H1 (cell line): ENCODE measurements at regions not wholly inside any gene's neighbourhood (a gene's known extent, or its start where the extent isn't known, plus 50 kb on each side); places are given as distances from the start of the nearest gene placed in this dataset.

Experiments
- CHD2 ChIP-seq: IDR thresholded peaks from 2 replicates; pipeline ENCODE4 v1.6.1; 2012; ENCODE audit warnings: low read length, improper control_type of control experiment
- FOSL1 ChIP-seq: IDR thresholded peaks from 2 replicates; pipeline ENCODE4 v1.6.1; 2011; ENCODE audit warnings: mild to moderate bottlenecking, low read depth, low read length, moderate library complexity; ENCODE audit not compliant: insufficient read depth
- POLR2A ChIP-seq, 2 experiments: IDR thresholded peaks; 1 replicate in 1 of 2; 2 replicates in 1 of 2; pipeline ENCODE4 v1.6.1; 2011; ENCODE audit warnings: low read depth in 2 of 2, low read length in 2 of 2, mild to moderate bottlenecking in 2 of 2; ENCODE audit errors: control extremely low read depth in 1 of 2
- SIN3A ChIP-seq, 2 experiments: IDR thresholded peaks in 1 of 2; conservative IDR thresholded peaks in 1 of 2; 2 replicates each; pipeline ENCODE4 v1.6.1; 2011 to 2012; ENCODE audit warnings: low read length in 2 of 2, improper control_type of control experiment in 1 of 2, low read depth in 1 of 2, mild to moderate bottlenecking in 1 of 2
- ZNF274 ChIP-seq: IDR thresholded peaks from 2 replicates; pipeline ENCODE4 v1.7.0; 2012; ENCODE audit warnings: low read length, borderline replicate concordance; ENCODE audit errors: extremely low read depth
- TF ChIP-seq, protein P1 (sequence below), 3 experiments: IDR thresholded peaks; 1 replicate in 2 of 3; 2 replicates in 1 of 3; pipeline versions ENCODE4 v1.5.1 to v1.6.1; 2011; ENCODE audit warnings: low read length in 3 of 3, mild to moderate bottlenecking in 3 of 3, inconsistent platforms in 2 of 3, low read depth in 1 of 3, moderate library complexity in 1 of 3; ENCODE audit not compliant: insufficient read depth in 1 of 3; ENCODE audit errors: control extremely low read depth in 1 of 3

GRCh38 chr2:204336153-204336744 is 209.0 kb upstream of the PARD3B start:
- TF ChIP-seq, protein P1, sequence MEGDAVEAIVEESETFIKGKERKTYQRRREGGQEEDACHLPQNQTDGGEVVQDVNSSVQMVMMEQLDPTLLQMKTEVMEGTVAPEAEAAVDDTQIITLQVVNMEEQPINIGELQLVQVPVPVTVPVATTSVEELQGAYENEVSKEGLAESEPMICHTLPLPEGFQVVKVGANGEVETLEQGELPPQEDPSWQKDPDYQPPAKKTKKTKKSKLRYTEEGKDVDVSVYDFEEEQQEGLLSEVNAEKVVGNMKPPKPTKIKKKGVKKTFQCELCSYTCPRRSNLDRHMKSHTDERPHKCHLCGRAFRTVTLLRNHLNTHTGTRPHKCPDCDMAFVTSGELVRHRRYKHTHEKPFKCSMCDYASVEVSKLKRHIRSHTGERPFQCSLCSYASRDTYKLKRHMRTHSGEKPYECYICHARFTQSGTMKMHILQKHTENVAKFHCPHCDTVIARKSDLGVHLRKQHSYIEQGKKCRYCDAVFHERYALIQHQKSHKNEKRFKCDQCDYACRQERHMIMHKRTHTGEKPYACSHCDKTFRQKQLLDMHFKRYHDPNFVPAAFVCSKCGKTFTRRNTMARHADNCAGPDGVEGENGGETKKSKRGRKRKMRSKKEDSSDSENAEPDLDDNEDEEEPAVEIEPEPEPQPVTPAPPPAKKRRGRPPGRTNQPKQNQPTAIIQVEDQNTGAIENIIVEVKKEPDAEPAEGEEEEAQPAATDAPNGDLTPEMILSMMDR (IDR thresholded peaks at IDR 0.05; ENCODE audit: control extremely low read depth in 1 of 3, insufficient read depth in 1 of 3, low read depth in 1 of 3, low read length in 3 of 3), result no peak
- TF ChIP-seq SIN3A (conservative IDR thresholded peaks at IDR 0.05 in 1 of 2, IDR thresholded peaks at IDR 0.05 in 1 of 2; ENCODE audit: low read depth in 1 of 2, low read length in 2 of 2) (no peak), FOSL1 (no peak), CHD2 (no peak), ZNF274 (no peak), POLR2A (IDR thresholded peaks at IDR 0.05; ENCODE audit: control extremely low read depth in 1 of 2, low read depth in 2 of 2, low read length in 2 of 2) (no peak)
